Heart left ventricle (tissue), 16 donors: ENCODE measurements at regions not wholly inside any gene's neighbourhood (a gene's known extent, or its start where the extent isn't known, plus 50 kb on each side); places are given as distances from the start of the nearest gene placed in this dataset.

Experiments
- ATAC-seq, 4 donors: fragments of 200-7000 bp; cut with Tn5 transposase; one replicate each; pipeline ENCODE4 v1.9.1; 2020 to 2022; ENCODE audit warnings: moderate library complexity in 4 of 4, mild to moderate bottlenecking in 3 of 4, moderate number of reproducible peaks in 1 of 4
- DNase-seq, 5 donors: peaks; one replicate each; pipeline ENCODE4 v3.0.0-alpha.2; 2020
- H3K27ac ChIP-seq, 12 donors: fragments of 200-600 bp; sonication (generic) in 4 of 12; one replicate each; pipeline versions ENCODE4 v1.5.0 to v1.8.0; 2016 to 2022; ENCODE audit warnings: mild to moderate bottlenecking in 2 of 12
- H3K27me3 ChIP-seq, 9 donors: fragments of 200-600 bp; sonication (generic) in 2 of 9; one replicate each; pipeline versions ENCODE4 v1.5.1 to v1.8.0; 2016 to 2022; ENCODE audit warnings: mild to moderate bottlenecking in 3 of 9
- H3K36me3 ChIP-seq, 9 donors: fragments of 200-600 bp; sonication (generic) in 2 of 9; one replicate each; pipeline versions ENCODE4 v1.5.0 to v1.8.0; 2018 to 2022; ENCODE audit warnings: mild to moderate bottlenecking in 2 of 9
- H3K4me1 ChIP-seq, 12 donors: fragments of 200-600 bp; sonication (generic) in 4 of 12; one replicate each; pipeline versions ENCODE4 v1.5.0 to v1.8.0; 2016 to 2022; ENCODE audit warnings: mild to moderate bottlenecking in 3 of 12
- H3K4me3 ChIP-seq, 12 donors: fragments of 200-600 bp; sonication (generic) in 4 of 12; one replicate each; pipeline versions ENCODE4 v1.5.0 to v1.8.0; 2017 to 2022; ENCODE audit warnings: mild to moderate bottlenecking in 9 of 12, moderate library complexity in 4 of 12
- H3K9me3 ChIP-seq, 12 donors: fragments of 200-600 bp; sonication (generic) in 4 of 12; one replicate each; pipeline versions ENCODE4 v1.5.0 to v1.8.0; 2016 to 2022; ENCODE audit warnings: mild to moderate bottlenecking in 1 of 12
- CTCF ChIP-seq, 12 donors: fragments of 200-600 bp; sonication (generic) in 4 of 12; IDR thresholded peaks; one replicate each; pipeline versions ENCODE4 v1.5.0 to v1.8.0; 2018 to 2022; ENCODE audit warnings: antibody characterized with exemption in 12 of 12, mild to moderate bottlenecking in 5 of 12
- POLR2A ChIP-seq, 2 donors: fragments of 450-650 bp; IDR thresholded peaks; one replicate each; pipeline ENCODE4 v1.6.1; 2017; ENCODE audit warnings: antibody characterized with exemption in 2 of 2, mild to moderate bottlenecking in 2 of 2, moderate library complexity in 2 of 2
- WGBS, 4 donors: extraction: QIAGEN DNeasy Blood & Tissue Kit in 2 of 4; methylation state at CpG; one replicate each; pipeline versions ENCODE4 v1.1.5 to v1.1.7; 2013 to 2018; 5-methylcytosine and 5-hydroxymethylcytosine counted together
- intact Hi-C, 10 donors: fragments of 100-400 bp; cut with DNase I; formaldehyde crosslinking; loops; one replicate each; pipeline versions ENCODE4 v1.11.1 to v1.14.2; 2022
- donor health status: ischemic (EF 13 %, LVEDD 7.1; RV severe dilation, severe dysfunction).
- donor health status: healthy with polysubstance abuse.
- donor health status: DM: no; HTN: yes; CAD: no.
- donor health status: DM: no; HTN: no; CAD: no.
- donor health status: ischemic (EF 25% LVEDD 6.9; RV normal size, moderate dysfunction).
- donor health status: ischemic (EF 25% LVEDD 5.7; RV mildly dilated, moderate dysfunction).
- donor health status: healthy.
- donor health status: DM: yes; HTN: yes; CAD: no.
- donor health status: ischemic (EF 35%, LVEDD 5.7; RV mildly dilated, moderate dysfunction).
- donor health status: nonischemic (EF 11% LVEDD 7.7; RV severe dilation, severe dysfunction).
- donor health status: DM: yes; HTN: yes; CAD: no.
- donor health status: PGD.
- donor health status: ischemic (EF 29% LVEDD 5.4; RV normal size, mild dysfunction).
- donor health status: nonischemic (EF 23%, LVEDD 6.1; RV moderate dilation, normal function).

- TF ChIP-seq CTCF (IDR thresholded peaks at IDR 0.05), result no peak
- no peak for TF ChIP-seq POLR2A (IDR thresholded peaks at IDR 0.05)
- 55 to 69% (median 61%) methylated on average over 3 of the region's 3 CpGs for WGBS, 4 donors
- Histone ChIP-seq H3K4me3 (no peak overlapping the region), H3K27ac (no peak overlapping the region), H3K4me1 (no peaks in the 10 kb centered on the region), H3K27me3 (no peaks in the 10 kb centered on the region), H3K36me3 (no peaks in the 10 kb centered on the region), H3K9me3 (peaks cover 0 to 16% (median 6%) of the 10 kb centered on the region in 12 donors)
- ATAC-seq (no peak), DNase-seq (no peak)
- intact Hi-C loops, result no loop called here
Observed at GRCh38 chr5:12655675-12656074, 751.4 kb upstream of the CTNND2 start.

- WGBS, 4 donors, result 80 to 83% (median 82%) methylated on average over 4 of the region's 4 CpGs
- no peaks in the 10 kb centered on the region for H3K27me3 ChIP-seq
- H3K27ac ChIP-seq, result no peak overlapping the region
- no peaks in the 10 kb centered on the region for H3K36me3 ChIP-seq
- H3K9me3 ChIP-seq, result peaks cover 0 to 6% (median 0%) of the 10 kb centered on the region in 12 donors
- H3K4me1 ChIP-seq, result no peaks in the 10 kb centered on the region
- TF ChIP-seq POLR2A (IDR thresholded peaks at IDR 0.05), result no peak
- no peak for TF ChIP-seq CTCF (IDR thresholded peaks at IDR 0.05)
- intact Hi-C loops, result no loop called here
- DNase-seq (no peak), ATAC-seq (no peak)
- no peak overlapping the region for H3K4me3 ChIP-seq
Observed at GRCh38 chr5:12652201-12652600, 748.0 kb upstream of the CTNND2 start.

- TF ChIP-seq POLR2A (IDR thresholded peaks at IDR 0.05), result no peak
- no peak for TF ChIP-seq CTCF (IDR thresholded peaks at IDR 0.05)
- no peaks in the 10 kb centered on the region for H3K36me3 ChIP-seq
- no peak for DNase-seq
- ATAC-seq, result no peak
- WGBS, 4 donors, result 31 to 46% (median 42%) methylated on average over 1 of the region's 1 CpG
- intact Hi-C loops, result no loop called here
- no peak overlapping the region for H3K27ac ChIP-seq
- no peaks in the 10 kb centered on the region for H3K4me1 ChIP-seq
- no peak overlapping the region for H3K4me3 ChIP-seq
- peaks cover 0 to 6% (median 0%) of the 10 kb centered on the region in 12 donors for H3K9me3 ChIP-seq
- no peaks in the 10 kb centered on the region for H3K27me3 ChIP-seq
Observed at GRCh38 chr5:12648558-12648957, 744.3 kb upstream of the CTNND2 start.

GRCh38 chr5:12647613-12648012 lies 743.4 kb upstream of the CTNND2 start:
- 66 to 82% (median 74%) methylated on average over 4 of the region's 4 CpGs for WGBS, 4 donors
- Histone ChIP-seq H3K36me3 (no peaks in the 10 kb centered on the region), H3K4me1 (no peaks in the 10 kb centered on the region), H3K9me3 (peaks cover 0 to 6% (median 0%) of the 10 kb centered on the region in 12 donors), H3K27me3 (no peaks in the 10 kb centered on the region), H3K27ac (no peak overlapping the region), H3K4me3 (no peak overlapping the region)
- ATAC-seq, result no peak
- intact Hi-C loops, result no loop called here
- TF ChIP-seq POLR2A (IDR thresholded peaks at IDR 0.05) (no peak), CTCF (IDR thresholded peaks at IDR 0.05) (no peak)
- DNase-seq, result no peak
